ENCODE measurements at regions not wholly inside any gene's neighbourhood (a gene's known extent, or its start where the extent isn't known, plus 50 kb on each side); places are given as distances from the start of the nearest gene placed in this dataset.

DNA sequence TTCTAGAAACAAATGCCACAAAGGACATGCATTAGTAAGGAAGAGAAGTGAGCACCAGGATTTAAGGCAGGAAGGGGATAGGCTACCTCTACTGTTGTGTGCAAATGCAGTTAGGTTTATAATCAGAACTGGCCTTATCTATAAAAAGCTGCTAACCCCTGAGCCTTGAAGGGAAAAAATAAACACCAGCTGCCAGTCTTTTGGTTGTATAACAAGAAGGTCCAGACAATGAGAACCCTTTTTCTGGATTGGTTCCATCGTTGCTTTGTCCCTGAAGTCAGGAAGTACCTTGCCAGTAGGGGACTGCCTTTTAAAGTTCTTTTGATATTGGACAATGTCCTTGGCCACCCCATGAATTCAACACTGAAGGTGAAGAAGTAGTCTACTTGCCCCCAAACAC lies 126.7 kb upstream of the OTUD4 start:
- TF ChIP-seq, protein P1, sequence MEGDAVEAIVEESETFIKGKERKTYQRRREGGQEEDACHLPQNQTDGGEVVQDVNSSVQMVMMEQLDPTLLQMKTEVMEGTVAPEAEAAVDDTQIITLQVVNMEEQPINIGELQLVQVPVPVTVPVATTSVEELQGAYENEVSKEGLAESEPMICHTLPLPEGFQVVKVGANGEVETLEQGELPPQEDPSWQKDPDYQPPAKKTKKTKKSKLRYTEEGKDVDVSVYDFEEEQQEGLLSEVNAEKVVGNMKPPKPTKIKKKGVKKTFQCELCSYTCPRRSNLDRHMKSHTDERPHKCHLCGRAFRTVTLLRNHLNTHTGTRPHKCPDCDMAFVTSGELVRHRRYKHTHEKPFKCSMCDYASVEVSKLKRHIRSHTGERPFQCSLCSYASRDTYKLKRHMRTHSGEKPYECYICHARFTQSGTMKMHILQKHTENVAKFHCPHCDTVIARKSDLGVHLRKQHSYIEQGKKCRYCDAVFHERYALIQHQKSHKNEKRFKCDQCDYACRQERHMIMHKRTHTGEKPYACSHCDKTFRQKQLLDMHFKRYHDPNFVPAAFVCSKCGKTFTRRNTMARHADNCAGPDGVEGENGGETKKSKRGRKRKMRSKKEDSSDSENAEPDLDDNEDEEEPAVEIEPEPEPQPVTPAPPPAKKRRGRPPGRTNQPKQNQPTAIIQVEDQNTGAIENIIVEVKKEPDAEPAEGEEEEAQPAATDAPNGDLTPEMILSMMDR (IDR thresholded peaks at IDR 0.05) = no peak
- TF ChIP-seq POLR2A (IDR thresholded peaks at IDR 0.05) = no peak

Measured in body of pancreas (tissue), 4 donors.